ENCODE measurements at regions not wholly inside any gene's neighbourhood (a gene's known extent, or its start where the extent isn't known, plus 50 kb on each side); places are given as distances from the start of the nearest gene placed in this dataset.

GRCh38 chr20:40634891-40635290 lies 54.1 kb downstream of the MAFB start:
- Histone ChIP-seq H3K36me3 (no peaks in the 10 kb centered on the region), H3K27me3 (no peaks in the 10 kb centered on the region), H3K4me3 (no peak overlapping the region), H3K4me1 (no peaks in the 10 kb centered on the region), H3K27ac (no peak overlapping the region), H3K9me3 (no peaks in the 10 kb centered on the region)
- intact Hi-C loops (cut with DNase I): no loop called here
- WGBS, 2 donors: 51 to 60% methylated on average over 3 of the region's 3 CpGs
- TF ChIP-seq, protein P1, sequence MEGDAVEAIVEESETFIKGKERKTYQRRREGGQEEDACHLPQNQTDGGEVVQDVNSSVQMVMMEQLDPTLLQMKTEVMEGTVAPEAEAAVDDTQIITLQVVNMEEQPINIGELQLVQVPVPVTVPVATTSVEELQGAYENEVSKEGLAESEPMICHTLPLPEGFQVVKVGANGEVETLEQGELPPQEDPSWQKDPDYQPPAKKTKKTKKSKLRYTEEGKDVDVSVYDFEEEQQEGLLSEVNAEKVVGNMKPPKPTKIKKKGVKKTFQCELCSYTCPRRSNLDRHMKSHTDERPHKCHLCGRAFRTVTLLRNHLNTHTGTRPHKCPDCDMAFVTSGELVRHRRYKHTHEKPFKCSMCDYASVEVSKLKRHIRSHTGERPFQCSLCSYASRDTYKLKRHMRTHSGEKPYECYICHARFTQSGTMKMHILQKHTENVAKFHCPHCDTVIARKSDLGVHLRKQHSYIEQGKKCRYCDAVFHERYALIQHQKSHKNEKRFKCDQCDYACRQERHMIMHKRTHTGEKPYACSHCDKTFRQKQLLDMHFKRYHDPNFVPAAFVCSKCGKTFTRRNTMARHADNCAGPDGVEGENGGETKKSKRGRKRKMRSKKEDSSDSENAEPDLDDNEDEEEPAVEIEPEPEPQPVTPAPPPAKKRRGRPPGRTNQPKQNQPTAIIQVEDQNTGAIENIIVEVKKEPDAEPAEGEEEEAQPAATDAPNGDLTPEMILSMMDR (IDR thresholded peaks at IDR 0.05): no peak
- no peak for TF ChIP-seq POLR2A (IDR thresholded peaks at IDR 0.05)
- TF ChIP-seq POLR2AphosphoS5 (IDR thresholded peaks at IDR 0.05): no peak
- TF ChIP-seq EP300 (IDR thresholded peaks at IDR 0.05): no peak
- DNase-seq: no peak

GRCh38 chr20:40633123-40633850 lies 55.7 kb downstream of the MAFB start:
- Histone ChIP-seq H3K4me3 (no peak overlapping the region), H3K27ac (no peak overlapping the region), H3K4me1 (no peaks in the 10 kb centered on the region), H3K9me3 (no peaks in the 10 kb centered on the region), H3K27me3 (no peaks in the 10 kb centered on the region), H3K36me3 (no peaks in the 10 kb centered on the region)
- no peak for TF ChIP-seq EP300 (IDR thresholded peaks at IDR 0.05)
- TF ChIP-seq, protein P1 (IDR thresholded peaks at IDR 0.05): no peak
- no peak for TF ChIP-seq POLR2AphosphoS5 (IDR thresholded peaks at IDR 0.05)
- no peak for TF ChIP-seq POLR2A (IDR thresholded peaks at IDR 0.05)
- no peak for DNase-seq
- intact Hi-C loops (cut with DNase I): no loop called here
- 82 to 92% methylated on average over 5 of the region's 5 CpGs for WGBS, 2 donors

GRCh38 chr20:40632346-40632976 lies 56.6 kb downstream of the MAFB start:
- TF ChIP-seq, protein P1 (IDR thresholded peaks at IDR 0.05): no peak
- H3K27ac ChIP-seq: no peak overlapping the region
- H3K27me3 ChIP-seq: no peaks in the 10 kb centered on the region
- intact Hi-C loops (cut with DNase I): no loop called here
- WGBS, 2 donors: 74 to 83% methylated on average over 10 of the region's 10 CpGs
- no peaks in the 10 kb centered on the region for H3K4me1 ChIP-seq
- no peaks in the 10 kb centered on the region for H3K36me3 ChIP-seq
- no peak for DNase-seq
- no peaks in the 10 kb centered on the region for H3K9me3 ChIP-seq
- H3K4me3 ChIP-seq: no peak overlapping the region

DNA sequence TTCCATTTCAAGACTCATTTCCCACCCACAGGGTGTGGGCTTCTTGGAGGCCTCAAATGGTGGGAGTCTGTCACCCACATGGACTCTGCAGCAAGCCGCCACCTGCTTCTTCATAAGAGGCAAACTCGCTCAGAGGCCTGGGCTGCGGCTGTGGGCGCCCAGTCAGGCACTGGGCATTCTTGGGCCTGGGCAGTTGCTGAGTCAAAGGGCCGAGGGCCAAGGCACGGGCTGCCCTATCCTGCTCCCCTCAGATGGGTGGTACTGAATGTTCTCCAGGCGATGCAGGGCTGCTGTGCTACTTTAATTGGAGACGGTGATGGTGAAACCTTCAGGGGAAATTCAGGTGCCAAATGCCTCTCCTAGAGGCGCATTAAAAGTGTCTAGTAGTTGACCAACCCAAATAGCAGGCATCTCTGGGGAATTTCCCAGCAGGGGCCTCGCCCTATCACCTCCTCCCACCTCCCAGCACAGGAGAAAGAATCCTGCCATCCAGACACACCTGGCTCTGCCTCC lies 57.9 kb downstream of the MAFB start:
- Histone ChIP-seq H3K4me3 (no peak overlapping the region), H3K4me1 (no peaks in the 10 kb centered on the region), H3K27ac (no peak overlapping the region), H3K9me3 (peaks cover 0 to 3% (median 0%) of the 10 kb centered on the region in 4 donors), H3K27me3 (no peaks in the 10 kb centered on the region), H3K36me3 (no peaks in the 10 kb centered on the region)
- intact Hi-C loops (cut with DNase I): no loop called here
- TF ChIP-seq POLR2AphosphoS5 (IDR thresholded peaks at IDR 0.05) (no peak), EP300 (IDR thresholded peaks at IDR 0.05) (no peak), POLR2A (IDR thresholded peaks at IDR 0.05) (no peak)
- TF ChIP-seq, protein P1 (IDR thresholded peaks at IDR 0.05): no peak
- no peak for DNase-seq
- WGBS, 2 donors: 83 to 88% methylated on average over 10 of the region's 10 CpGs

All from sigmoid colon (tissue), 6 donors.